ENCODE measurements at regions not wholly inside any gene's neighbourhood (a gene's known extent, or its start where the extent isn't known, plus 50 kb on each side); places are given as distances from the start of the nearest gene placed in this dataset.

GRCh38 chr20:39611901-39612300 is 649.8 kb downstream of the DHX35 start:
- TF ChIP-seq CTCF (IDR thresholded peaks at IDR 0.05; ENCODE audit: extremely low read depth, low read depth, low read length) = no peak
- Histone ChIP-seq H3K36me3 (ENCODE audit: insufficient read depth, low read length) (no peaks in the 10 kb centered on the region), H2AFZ (ENCODE audit: low read length) (no peak overlapping the region)

GRCh38 chr20:39607141-39607540 is 645.0 kb downstream of the DHX35 start:
- H4K20me1 ChIP-seq (ENCODE audit: insufficient read depth, low read length) = no peaks in the 10 kb centered on the region
- no peak overlapping the region for H2AFZ ChIP-seq (ENCODE audit: low read length)
- H3K27ac ChIP-seq (ENCODE audit: low read depth, low read length) = no peak overlapping the region
- DNase-seq (ENCODE audit: insufficient read length, low spot score, missing footprints) = no peak
- TF ChIP-seq CTCF (IDR thresholded peaks at IDR 0.05; ENCODE audit: extremely low read depth, low read depth, low read length) = no peak
- H3K27me3 ChIP-seq (ENCODE audit: insufficient read depth, low read length) = no peaks in the 10 kb centered on the region
- no peaks in the 10 kb centered on the region for H3K36me3 ChIP-seq (ENCODE audit: insufficient read depth, low read length)
- H3K4me3 ChIP-seq (ENCODE audit: insufficient read depth, low read length) = no peak overlapping the region
- H3K9me3 ChIP-seq (ENCODE audit: low read depth, low read length) = no peaks in the 10 kb centered on the region
- no peaks in the 10 kb centered on the region for H3K4me1 ChIP-seq (ENCODE audit: insufficient read depth, low read length)
- H3K79me2 ChIP-seq (ENCODE audit: insufficient read depth, low read length) = no peaks in the 10 kb centered on the region
- no peak overlapping the region for H3K4me2 ChIP-seq (ENCODE audit: insufficient read depth, low read length)

More at GRCh38 chr20:39611901-39612300, 649.8 kb downstream of the DHX35 start:
- Histone ChIP-seq H3K4me1 (ENCODE audit: insufficient read depth, low read length) (no peaks in the 10 kb centered on the region), H3K4me3 (ENCODE audit: insufficient read depth, low read length) (no peak overlapping the region), H4K20me1 (ENCODE audit: insufficient read depth, low read length) (no peaks in the 10 kb centered on the region), H3K4me2 (ENCODE audit: insufficient read depth, low read length) (no peak overlapping the region), H3K9me3 (ENCODE audit: low read depth, low read length) (no peaks in the 10 kb centered on the region), H3K79me2 (ENCODE audit: insufficient read depth, low read length) (no peaks in the 10 kb centered on the region), H3K27ac (ENCODE audit: low read depth, low read length) (no peak overlapping the region), H3K27me3 (ENCODE audit: insufficient read depth, low read length) (no peaks in the 10 kb centered on the region)
- no peak for DNase-seq (ENCODE audit: insufficient read length, low spot score, missing footprints)

- no peaks in the 10 kb centered on the region for H3K27me3 ChIP-seq (ENCODE audit: insufficient read depth, low read length)
- H3K4me2 ChIP-seq (ENCODE audit: insufficient read depth, low read length) = no peak overlapping the region
- no peaks in the 10 kb centered on the region for H4K20me1 ChIP-seq (ENCODE audit: insufficient read depth, low read length)
- H3K36me3 ChIP-seq (ENCODE audit: insufficient read depth, low read length) = no peaks in the 10 kb centered on the region
- H3K27ac ChIP-seq (ENCODE audit: low read depth, low read length) = no peak overlapping the region
- H3K9me3 ChIP-seq (ENCODE audit: low read depth, low read length) = no peaks in the 10 kb centered on the region
- H3K79me2 ChIP-seq (ENCODE audit: insufficient read depth, low read length) = no peaks in the 10 kb centered on the region
- no peak overlapping the region for H2AFZ ChIP-seq (ENCODE audit: low read length)
- no peaks in the 10 kb centered on the region for H3K4me1 ChIP-seq (ENCODE audit: insufficient read depth, low read length)
- no peak for TF ChIP-seq CTCF (IDR thresholded peaks at IDR 0.05; ENCODE audit: extremely low read depth, low read depth, low read length)
- H3K4me3 ChIP-seq (ENCODE audit: insufficient read depth, low read length) = no peak overlapping the region
- DNase-seq (ENCODE audit: insufficient read length, low spot score, missing footprints) = no peak
Observed at GRCh38 chr20:39605908-39606307, 643.8 kb downstream of the DHX35 start.

- no peak overlapping the region for H3K4me2 ChIP-seq (ENCODE audit: insufficient read depth, low read length)
- H3K4me3 ChIP-seq (ENCODE audit: insufficient read depth, low read length) = no peak overlapping the region
- DNase-seq (ENCODE audit: insufficient read length, low spot score, missing footprints) = no peak
- H3K9me3 ChIP-seq (ENCODE audit: low read depth, low read length) = no peaks in the 10 kb centered on the region
- no peaks in the 10 kb centered on the region for H3K79me2 ChIP-seq (ENCODE audit: insufficient read depth, low read length)
- no peaks in the 10 kb centered on the region for H3K27me3 ChIP-seq (ENCODE audit: insufficient read depth, low read length)
- no peaks in the 10 kb centered on the region for H3K36me3 ChIP-seq (ENCODE audit: insufficient read depth, low read length)
- no peak overlapping the region for H3K27ac ChIP-seq (ENCODE audit: low read depth, low read length)
- no peak overlapping the region for H2AFZ ChIP-seq (ENCODE audit: low read length)
- no peak for TF ChIP-seq CTCF (IDR thresholded peaks at IDR 0.05; ENCODE audit: extremely low read depth, low read depth, low read length)
- H4K20me1 ChIP-seq (ENCODE audit: insufficient read depth, low read length) = no peaks in the 10 kb centered on the region
- no peaks in the 10 kb centered on the region for H3K4me1 ChIP-seq (ENCODE audit: insufficient read depth, low read length)
Observed at GRCh38 chr20:39605361-39605760, 643.2 kb downstream of the DHX35 start.
